ENCODE measurements at regions not wholly inside any gene's neighbourhood (a gene's known extent, or its start where the extent isn't known, plus 50 kb on each side); places are given as distances from the start of the nearest gene placed in this dataset.

GRCh38 chr19:28228854-28229253 is 984.1 kb downstream of the UQCRFS1 start:
- no peak overlapping the region for H3K4me3 ChIP-seq
- no peaks in the 10 kb centered on the region for H3K36me3 ChIP-seq
- H3K4me1 ChIP-seq (ENCODE audit: control insufficient read depth in 1 of 2, low read depth in 2 of 2): no peaks in the 10 kb centered on the region
- no peaks in the 10 kb centered on the region for H3K27me3 ChIP-seq (replicated peaks; ENCODE audit: insufficient read depth)
- H3K27ac ChIP-seq: no peak overlapping the region
- ATAC-seq (ENCODE audit: insufficient number of reproducible peaks, low FRiP score, low read depth) (no peak), DNase-seq (ENCODE audit: low spot score) (no peak)
- no peaks in the 10 kb centered on the region for H3K9me3 ChIP-seq
- TF ChIP-seq CTCF (IDR thresholded peaks at IDR 0.05): no peak

- ATAC-seq (ENCODE audit: insufficient number of reproducible peaks, low FRiP score, low read depth): no peak
- Histone ChIP-seq H3K27ac (no peak overlapping the region), H3K9me3 (no peaks in the 10 kb centered on the region), H3K4me3 (no peak overlapping the region), H3K36me3 (no peaks in the 10 kb centered on the region), H3K27me3 (replicated peaks; ENCODE audit: insufficient read depth) (no peaks in the 10 kb centered on the region), H3K4me1 (ENCODE audit: control insufficient read depth in 1 of 2, low read depth in 2 of 2) (no peaks in the 10 kb centered on the region)
- TF ChIP-seq CTCF (IDR thresholded peaks at IDR 0.05): no peak
- no peak for DNase-seq (ENCODE audit: low spot score)
These were observed 988.5 kb downstream of the UQCRFS1 start for GRCh38 chr19:28224441-28224840.

GRCh38 chr19:28221736-28222135 is 991.2 kb downstream of the UQCRFS1 start:
- Histone ChIP-seq H3K4me1 (ENCODE audit: control insufficient read depth in 1 of 2, low read depth in 2 of 2) (no peaks in the 10 kb centered on the region), H3K27me3 (replicated peaks; ENCODE audit: insufficient read depth) (no peaks in the 10 kb centered on the region), H3K27ac (no peak overlapping the region), H3K9me3 (no peaks in the 10 kb centered on the region), H3K36me3 (no peaks in the 10 kb centered on the region), H3K4me3 (no peak overlapping the region)
- no peak for DNase-seq (ENCODE audit: low spot score)
- no peak for ATAC-seq (ENCODE audit: insufficient number of reproducible peaks, low FRiP score, low read depth)
- TF ChIP-seq CTCF (IDR thresholded peaks at IDR 0.05): no peak

- no peak for ATAC-seq (ENCODE audit: insufficient number of reproducible peaks, low FRiP score, low read depth)
- Histone ChIP-seq H3K4me1 (ENCODE audit: control insufficient read depth in 1 of 2, low read depth in 2 of 2) (no peaks in the 10 kb centered on the region), H3K27me3 (replicated peaks; ENCODE audit: insufficient read depth) (no peaks in the 10 kb centered on the region), H3K9me3 (no peaks in the 10 kb centered on the region), H3K4me3 (no peak overlapping the region), H3K36me3 (no peaks in the 10 kb centered on the region), H3K27ac (no peak overlapping the region)
- TF ChIP-seq CTCF (IDR thresholded peaks at IDR 0.05): no peak
- DNase-seq (ENCODE audit: low spot score): no peak
These were observed 994.2 kb downstream of the UQCRFS1 start for GRCh38 chr19:28218728-28219127.

GRCh38 chr19:28217022-28217421 is 995.9 kb downstream of the UQCRFS1 start:
- H3K4me1 ChIP-seq (ENCODE audit: control insufficient read depth in 1 of 2, low read depth in 2 of 2): no peaks in the 10 kb centered on the region
- H3K4me3 ChIP-seq: no peak overlapping the region
- DNase-seq (ENCODE audit: low spot score) (no peak), ATAC-seq (ENCODE audit: insufficient number of reproducible peaks, low FRiP score, low read depth) (no peak)
- no peaks in the 10 kb centered on the region for H3K27me3 ChIP-seq (replicated peaks; ENCODE audit: insufficient read depth)
- H3K9me3 ChIP-seq: no peaks in the 10 kb centered on the region
- H3K27ac ChIP-seq: no peak overlapping the region
- TF ChIP-seq CTCF (IDR thresholded peaks at IDR 0.05): no peak
- no peaks in the 10 kb centered on the region for H3K36me3 ChIP-seq
